GM19452 (cell line): ENCODE measurements at regions not wholly inside any gene's neighbourhood (a gene's known extent, or its start where the extent isn't known, plus 50 kb on each side); places are given as distances from the start of the nearest gene placed in this dataset.

ENCODE experiments used
- ATAC-seq: cut with Tn5 transposase; IDR thresholded peaks from one replicate; pipeline ENCODE4 v1.9.1; 2021; ENCODE audit not compliant: unreplicated experiment

- ATAC-seq: no peak
Measured at GRCh38 chr12:126858560-126858959, 1408.4 kb upstream of the TMEM132C start.

DNA sequence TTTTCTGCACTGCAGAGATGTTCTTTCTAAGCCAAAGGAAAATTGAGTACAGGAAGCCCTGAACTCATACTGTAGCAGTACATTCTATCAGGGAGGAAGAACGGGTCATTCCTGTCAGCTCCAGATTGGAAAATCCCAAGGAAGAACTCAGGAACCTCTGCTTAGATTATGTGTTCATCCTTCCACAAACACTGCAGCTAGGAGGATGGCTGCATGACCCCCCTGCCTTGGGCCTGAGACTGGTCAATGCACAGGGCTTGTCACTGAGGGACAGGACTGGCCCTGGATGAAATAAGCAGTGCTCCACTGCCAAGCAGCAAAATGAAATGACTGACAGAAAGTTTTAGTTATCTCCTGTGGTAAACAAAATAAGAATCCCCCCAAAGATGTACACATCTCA is 1406.8 kb upstream of the TMEM132C start:
- no peak for ATAC-seq

- no peak for ATAC-seq
Measured at GRCh38 chr12:126862500-126862899, 1404.5 kb upstream of the TMEM132C start.

DNA sequence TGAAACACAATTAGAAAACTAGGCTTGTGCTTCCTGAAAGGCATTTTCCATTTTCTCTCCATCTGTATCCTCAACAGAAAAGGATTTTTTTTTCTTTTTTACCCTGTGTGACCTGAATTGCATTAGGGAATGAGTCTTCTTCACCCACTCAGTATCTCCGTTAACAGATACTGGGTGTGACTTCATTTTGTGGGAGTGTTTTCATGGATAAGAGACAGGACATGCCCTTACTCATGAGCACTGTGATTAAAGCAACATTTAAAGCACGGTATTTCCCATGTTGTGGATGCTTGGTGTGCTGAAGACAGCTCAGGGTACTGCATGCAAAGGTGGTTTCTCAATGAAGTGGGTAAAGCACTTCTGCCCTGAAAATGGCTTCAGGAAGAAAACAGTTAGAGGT is 1397.3 kb upstream of the TMEM132C start:
- no peak for ATAC-seq

DNA sequence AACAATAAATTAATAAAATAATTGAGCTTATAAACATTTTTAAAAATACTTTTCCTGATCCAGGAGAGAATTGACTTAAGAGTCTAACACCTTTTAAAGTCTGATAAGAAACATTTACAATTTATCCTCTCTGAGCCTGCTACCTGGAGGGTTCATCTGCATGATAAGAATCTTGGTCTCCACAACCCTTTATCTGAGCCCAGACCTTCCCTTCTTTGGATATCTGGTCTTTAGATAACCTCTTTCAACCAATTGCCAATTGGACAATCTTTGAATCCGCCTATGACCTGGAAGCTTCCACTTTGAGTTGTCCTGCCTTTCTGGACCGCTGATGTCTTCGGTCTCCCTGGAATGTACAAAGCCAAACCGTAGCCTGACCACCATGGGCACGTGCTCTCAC is 1393.3 kb upstream of the TMEM132C start:
- ATAC-seq: no peak

DNA sequence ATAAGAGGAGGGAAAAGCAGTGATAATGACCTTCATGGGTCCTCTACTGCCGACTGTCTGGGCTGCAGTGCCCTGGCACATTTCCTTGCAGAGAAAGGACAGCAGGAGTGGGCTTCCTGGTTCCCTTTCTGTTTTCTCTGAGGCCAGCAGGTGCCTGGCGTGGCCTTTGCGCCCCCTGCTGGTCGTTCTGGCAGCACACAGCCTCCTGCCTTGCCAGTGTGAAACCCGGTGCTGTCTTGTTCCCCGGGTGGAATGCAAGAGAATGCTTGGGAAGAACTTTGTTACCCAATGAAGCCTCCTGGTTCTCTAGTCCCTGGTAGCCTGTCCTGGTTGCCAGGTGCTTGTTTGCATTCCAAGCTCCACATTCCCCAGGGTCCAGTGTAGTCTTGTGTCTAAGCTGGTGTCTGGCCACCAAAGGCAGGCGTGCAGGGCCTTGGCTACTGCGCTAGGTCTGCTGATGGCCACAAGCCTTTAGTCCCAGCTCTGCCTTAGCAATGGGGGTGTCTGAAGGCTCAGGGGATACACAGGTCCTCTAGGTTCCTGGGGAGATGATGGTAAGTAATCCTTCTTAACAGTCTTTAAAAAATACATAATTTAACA is 1392.4 kb upstream of the TMEM132C start:
- ATAC-seq: peak; percentile 87

DNA sequence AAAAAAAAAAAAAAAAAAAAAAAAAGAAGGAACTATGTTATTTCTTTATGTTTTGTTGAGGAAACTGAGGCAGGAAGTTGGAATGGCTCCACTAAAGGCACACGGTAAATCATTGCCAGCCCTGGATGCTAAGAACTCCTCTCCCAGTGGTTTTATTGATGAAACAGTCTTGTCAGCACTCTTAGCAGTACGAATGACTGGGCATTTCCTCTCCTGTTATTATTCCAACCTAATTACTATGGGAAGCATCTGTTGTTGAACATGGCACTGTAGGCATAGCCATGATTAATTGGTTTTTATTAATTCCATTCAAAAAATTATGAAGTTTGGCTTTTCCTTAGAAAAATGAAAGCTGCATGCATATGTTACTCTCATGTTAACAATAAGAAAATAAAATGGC is 1387.1 kb upstream of the TMEM132C start:
- no peak for ATAC-seq

DNA sequence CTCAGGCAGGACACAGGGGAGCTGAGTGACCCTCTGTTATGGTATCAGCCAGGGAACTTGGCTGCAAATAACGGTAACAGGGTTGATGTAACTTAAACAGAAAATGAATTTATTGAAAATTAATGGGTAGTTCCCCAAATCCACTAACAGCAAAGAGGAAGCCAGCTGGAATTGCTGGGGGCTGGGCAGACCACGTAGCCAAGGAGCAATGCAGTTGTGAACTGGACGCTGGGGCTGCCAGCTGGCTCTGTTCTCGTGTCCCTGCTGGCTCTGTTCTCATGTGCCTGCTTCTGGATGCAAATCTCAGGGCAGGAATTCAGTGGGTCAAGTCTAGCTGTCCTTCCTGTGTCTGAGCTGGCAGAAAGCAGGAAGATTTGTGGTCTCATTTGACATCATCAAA is 1383.3 kb upstream of the TMEM132C start:
- no peak for ATAC-seq

- ATAC-seq: no peak
Measured at GRCh38 chr12:126889501-126889900, 1377.5 kb upstream of the TMEM132C start.

- no peak for ATAC-seq
Measured at GRCh38 chr12:126890097-126890496, 1376.9 kb upstream of the TMEM132C start.

DNA sequence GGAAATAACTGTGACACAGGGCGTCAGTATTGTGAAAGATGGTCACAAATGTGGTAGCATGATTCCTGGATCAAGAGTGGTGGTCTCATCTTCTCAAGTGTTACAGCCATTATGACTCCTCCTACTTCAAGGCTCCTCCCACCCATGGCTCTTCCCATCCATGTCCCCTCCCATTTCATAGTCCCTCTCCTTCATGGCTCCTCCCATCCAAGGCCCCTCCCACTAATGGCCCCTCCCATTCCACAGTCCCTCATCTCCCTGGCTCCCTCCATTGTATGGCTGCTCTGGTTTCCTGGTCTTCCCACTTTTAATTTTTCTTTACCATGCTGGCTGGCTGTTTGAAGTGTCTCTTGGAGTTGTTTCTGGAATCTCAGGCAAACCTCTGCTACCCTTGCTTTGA is 1375.2 kb upstream of the TMEM132C start:
- no peak for ATAC-seq

GRCh38 chr12:126895951-126896913 is 1370.7 kb upstream of the TMEM132C start:
- no peak for ATAC-seq

GRCh38 chr12:126897102-126897501 is 1369.9 kb upstream of the TMEM132C start:
- no peak for ATAC-seq

DNA sequence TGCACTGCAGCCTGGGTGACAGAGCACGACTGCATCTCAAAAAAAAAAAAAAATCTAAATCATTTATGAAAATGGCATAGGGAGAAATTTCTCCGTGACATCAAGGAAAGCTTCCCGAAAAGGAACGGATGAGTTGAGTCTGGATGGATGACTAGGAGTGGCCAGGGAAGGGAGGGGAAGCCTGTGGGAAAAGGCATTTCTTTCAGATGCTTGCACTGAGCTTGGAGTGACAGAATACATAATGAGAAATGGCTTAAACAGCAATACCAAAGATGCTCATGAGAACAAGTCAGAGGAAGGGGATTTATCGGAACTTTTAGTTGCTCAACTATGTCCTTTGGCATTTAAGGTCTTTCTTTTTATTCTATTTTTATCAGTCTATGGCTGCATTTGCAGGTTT is 1369.2 kb upstream of the TMEM132C start:
- ATAC-seq: no peak

GRCh38 chr12:126898562-126898961 is 1368.4 kb upstream of the TMEM132C start:
- ATAC-seq: no peak

- no peak for ATAC-seq
Measured at GRCh38 chr12:126899926-126900792, 1366.8 kb upstream of the TMEM132C start.

GRCh38 chr12:126903027-126903876 is 1363.7 kb upstream of the TMEM132C start:
- ATAC-seq: no peak

DNA sequence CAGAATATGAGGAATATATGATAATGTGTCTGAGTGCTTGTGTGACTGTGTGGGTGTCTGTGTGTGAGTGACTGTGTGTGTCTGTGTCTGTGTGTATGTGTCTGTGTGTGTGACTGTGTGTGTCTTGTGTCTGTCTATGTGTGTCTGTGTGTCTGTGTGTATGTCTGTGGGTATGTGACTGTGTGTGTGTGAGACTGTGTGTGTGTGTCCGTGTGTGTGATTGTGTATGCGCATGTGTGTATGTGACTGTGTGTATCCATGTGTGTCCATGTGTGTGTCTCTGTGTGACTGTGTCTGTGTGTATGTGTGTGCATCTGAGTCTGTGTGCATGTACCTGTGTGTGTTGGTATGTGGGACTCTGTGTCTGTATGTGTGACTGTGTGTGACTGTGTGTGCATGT is 1361.2 kb upstream of the TMEM132C start:
- no peak for ATAC-seq

DNA sequence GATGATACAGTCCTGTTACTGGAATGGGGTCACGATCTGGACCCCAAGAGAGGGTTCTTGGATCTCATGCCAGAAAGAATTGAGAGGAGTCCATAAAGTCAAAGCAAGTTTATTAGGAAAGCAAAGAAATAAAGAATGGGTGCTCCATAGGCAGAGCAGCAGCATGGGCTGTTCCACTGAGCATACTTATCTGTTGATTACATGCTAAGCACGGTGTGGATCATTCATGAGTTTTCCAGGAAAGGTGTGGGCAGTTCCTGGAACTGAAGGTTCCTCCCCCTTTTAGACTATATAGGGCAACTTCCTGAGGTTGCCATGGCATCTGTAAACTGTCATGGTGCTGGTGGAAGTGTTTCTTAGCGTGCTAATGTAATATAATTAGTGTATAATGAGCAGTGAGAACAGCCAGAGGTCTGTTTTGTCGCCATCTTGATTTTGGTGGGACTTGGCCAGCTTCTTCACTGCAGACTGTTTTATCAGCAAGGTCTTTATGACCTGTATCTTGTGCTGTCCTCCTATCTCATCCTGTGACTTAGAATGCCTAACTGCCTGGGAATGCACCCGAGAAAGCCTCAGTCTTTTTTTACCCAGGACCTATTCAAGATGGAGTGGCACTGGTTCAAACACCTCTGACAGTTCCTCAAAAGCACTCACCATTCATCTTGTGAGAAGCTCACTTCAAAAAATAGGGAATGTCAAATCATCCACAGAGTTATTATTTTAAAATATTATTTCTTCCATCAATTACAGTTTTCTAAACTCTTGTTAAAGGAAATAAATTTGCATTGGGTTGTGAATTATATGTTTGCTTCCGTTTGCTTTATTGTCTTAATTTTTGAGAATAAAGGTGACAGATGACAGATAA is 1358.8 kb upstream of the TMEM132C start:
- ATAC-seq: no peak

DNA sequence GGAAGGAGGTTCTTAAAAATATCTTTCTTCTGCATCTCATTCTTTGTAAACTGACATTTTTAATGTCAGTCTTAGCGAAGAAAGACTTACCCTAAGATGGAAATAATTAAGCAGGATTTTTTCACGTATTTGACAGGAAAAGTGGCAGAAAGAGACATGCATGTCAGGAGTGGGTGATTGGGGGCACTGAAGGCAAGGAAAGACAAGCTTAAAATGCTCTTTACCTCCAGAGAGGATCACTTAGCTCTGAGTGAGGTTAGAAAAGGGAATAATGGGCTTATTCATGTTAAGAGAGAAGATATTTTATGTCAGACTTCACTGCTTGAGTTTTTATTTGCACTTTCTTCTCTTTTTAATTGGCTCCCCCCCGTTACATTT is 1358.2 kb upstream of the TMEM132C start:
- no peak for ATAC-seq
